CD4-positive, alpha-beta T cell (primary cell): ENCODE measurements at regions not wholly inside any gene's neighbourhood (a gene's known extent, or its start where the extent isn't known, plus 50 kb on each side); places are given as distances from the start of the nearest gene placed in this dataset.

Experiments used
- ATAC-seq: fragments of 200-7000 bp; cut with Tn5 transposase; one replicate; pipeline ENCODE4 v1.10.0; 2022; ENCODE audit warnings: mild to moderate bottlenecking; ENCODE audit not compliant: poor library complexity
- CTCF ChIA-PET: fragments of 350-600 bp; sonication (Branson Sonifier 250); formaldehyde crosslinking; loops from one replicate; lab custom pipeline; 2021; ENCODE audit warnings: antibody characterized with exemption, inconsistent platforms; lab: Charles Lee
- POLR2A ChIA-PET: fragments of 350-600 bp; sonication (Branson Sonifier 250); formaldehyde crosslinking; loops from one replicate; lab custom pipeline; 2021; ENCODE audit warnings: antibody characterized with exemption, inconsistent platforms; lab: Charles Lee
- DNase-seq, 14 experiments: peaks; one replicate each; pipeline ENCODE4 v3.0.0-alpha.2; 2013 to 2020; ENCODE audit warnings: mixed read lengths in 2 of 14
- H3K27ac ChIP-seq, 2 donors: one replicate each; pipeline versions ENCODE4 v1.5.1 to v1.7.0; 2013; ENCODE audit warnings: low read length in 2 of 2, low read depth in 1 of 2, mild to moderate bottlenecking in 1 of 2
- H3K27me3 ChIP-seq, 2 experiments: 1 replicate in 1 of 2; 2 replicates in 1 of 2; pipeline versions ENCODE4 v1.6.1 to v1.7.0; 2013; ENCODE audit warnings: low read length in 2 of 2, control low read depth in 1 of 2, mild to moderate bottlenecking in 1 of 2, moderate library complexity in 1 of 2; ENCODE audit not compliant: insufficient read depth in 2 of 2, control insufficient read depth in 1 of 2
- H3K36me3 ChIP-seq: one replicate; pipeline ENCODE4 v1.6.1; 2013; ENCODE audit warnings: low read length, control low read depth; ENCODE audit not compliant: insufficient read depth
- H3K4me1 ChIP-seq: one replicate; pipeline ENCODE4 v1.6.1; 2013; ENCODE audit warnings: low read length, control low read depth; ENCODE audit not compliant: insufficient read depth
- H3K4me3 ChIP-seq: one replicate; pipeline ENCODE4 v1.5.1; 2013; ENCODE audit warnings: mild to moderate bottlenecking, low read length, moderate library complexity
- H3K9me3 ChIP-seq, 2 experiments: 1 replicate in 1 of 2; 2 replicates in 1 of 2; pipeline versions ENCODE4 v1.6.1 to v1.7.0; 2013; ENCODE audit warnings: low read length in 2 of 2, mild to moderate bottlenecking in 2 of 2, control low read depth in 1 of 2, moderate library complexity in 1 of 2; ENCODE audit not compliant: control insufficient read depth in 1 of 2, insufficient read depth in 1 of 2
- H3K27ac Mint-ChIP-seq: one replicate; pipeline ENCODE4 v1.8.0; 2020; ENCODE audit warnings: mixed read lengths
- H3K27me3 Mint-ChIP-seq: one replicate; pipeline ENCODE4 v1.8.0; 2021; ENCODE audit warnings: mixed read lengths
- H3K36me3 Mint-ChIP-seq: one replicate; pipeline ENCODE4 v1.8.0; 2021; ENCODE audit warnings: low read depth, mixed read lengths
- H3K4me1 Mint-ChIP-seq: one replicate; pipeline ENCODE4 v1.8.0; 2021; ENCODE audit warnings: low read depth, mixed read lengths
- H3K4me3 Mint-ChIP-seq: one replicate; pipeline ENCODE4 v1.8.0; 2020; ENCODE audit warnings: mild to moderate bottlenecking, mixed read lengths
- H3K9me3 Mint-ChIP-seq: one replicate; pipeline ENCODE4 v1.8.0; 2020; ENCODE audit warnings: mixed read lengths
- CTCF ChIP-seq: fragments of 200-600 bp; IDR thresholded peaks from one replicate; pipeline ENCODE4 v1.8.0; 2022; ENCODE audit warnings: antibody characterized with exemption, mild to moderate bottlenecking
- intact Hi-C, 2 experiments: fragments of 100-400 bp; cut with DNase I in 1 of 2; cut with micrococcal nuclease in 1 of 2; formaldehyde crosslinking; loops; one replicate each; pipeline versions ENCODE4 v1.15.1 to v1.9.0; 2023 to 2025; cut with DNase I, micrococcal nuclease

DNA sequence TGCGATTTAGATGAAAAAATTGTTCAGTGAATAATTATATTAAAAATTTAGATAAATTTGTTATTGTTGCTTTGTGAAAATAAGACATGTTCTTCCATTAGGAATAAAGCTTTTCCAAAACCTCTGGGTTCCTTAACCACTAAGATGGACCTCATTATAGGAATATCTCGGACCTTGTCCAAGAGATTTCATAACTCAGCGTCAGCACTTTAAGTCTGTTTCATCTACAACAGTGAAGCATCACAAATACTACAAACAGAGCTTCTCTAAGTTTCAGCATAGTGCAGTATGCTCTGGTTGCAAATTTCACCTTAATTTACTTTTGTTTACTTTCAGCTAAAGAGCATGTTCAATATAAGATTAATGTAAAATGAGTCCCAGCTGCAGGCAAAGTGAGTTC is 150.3 kb downstream of the UBE2E3 start:
- no peak overlapping the region for H3K4me3 ChIP-seq

GRCh38 chr2:181131584-181131983 is 151.2 kb downstream of the UBE2E3 start:
- H3K4me1 ChIP-seq, result peaks cover 12% of the 10 kb centered on the region
- Mint-ChIP-seq H3K4me3 (peak overlapping the region; percentile 70), H3K4me1 (peaks cover 58% of the 10 kb centered on the region), H3K36me3 (peaks cover 58% of the 10 kb centered on the region), H3K27me3 (no peaks in the 10 kb centered on the region), H3K9me3 (no peaks in the 10 kb centered on the region), H3K27ac (peak overlapping the region; percentile 79)
- DNase-seq, result peak in 2 of 14 experiments; percentile 31 to 37
- CTCF ChIA-PET, result interaction anchor here (1.0 to 1.7 kb wide), 2 partner anchors 10 to 14 kb away, joined by 4 to 5 read pairs; no protein-coding TSS in a partner anchor
- peak overlapping the region; percentile 58 to 62 for H3K27ac ChIP-seq
- intact Hi-C loops, result loop anchor here in 1 of 2 experiments (5.0 kb wide), 1 partner anchor 171 kb away; no protein-coding TSS in a partner anchor
- H3K4me3 ChIP-seq, result peak overlapping the region; percentile 6
- POLR2A ChIA-PET, result interaction anchor here (0.6 to 5.2 kb wide), 9 partner anchors 10 to 326 kb away, joined by 3 to 31 read pairs (median 4); partner anchors contain the start of gene ITGA4
- H3K36me3 ChIP-seq, result no peaks in the 10 kb centered on the region
- TF ChIP-seq CTCF, result no peak
- peaks cover 5 to 13% of the 10 kb centered on the region in 2 experiments for H3K9me3 ChIP-seq
- peak; percentile 82 for ATAC-seq
- no peaks in the 10 kb centered on the region for H3K27me3 ChIP-seq

More for the DNA sequence above, 150.3 kb downstream of the UBE2E3 start:
- intact Hi-C loops, result loop anchor here in 1 of 2 experiments (5.0 kb wide), 1 partner anchor 172 kb away; no protein-coding TSS in a partner anchor
- Histone ChIP-seq H3K27me3 (no peaks in the 10 kb centered on the region), H3K4me1 (peaks cover 16% of the 10 kb centered on the region), H3K9me3 (peaks cover 5 to 11% of the 10 kb centered on the region in 2 experiments), H3K36me3 (no peaks in the 10 kb centered on the region), H3K27ac (peak overlapping the region in 1 of 2 donors; percentile 58)
- POLR2A ChIA-PET, result interaction anchor here (0.8 to 5.2 kb wide), 12 partner anchors 9 to 331 kb away, joined by 3 to 31 read pairs (median 4); partner anchors contain the start of gene ITGA4
- Mint-ChIP-seq H3K36me3 (peaks cover 59% of the 10 kb centered on the region), H3K27ac (peak overlapping the region; percentile 79), H3K27me3 (no peaks in the 10 kb centered on the region), H3K9me3 (no peaks in the 10 kb centered on the region), H3K4me1 (peaks cover 66% of the 10 kb centered on the region), H3K4me3 (peak overlapping the region; percentile 70)
- no peak for ATAC-seq
- no peak for DNase-seq
- TF ChIP-seq CTCF, result no peak
- CTCF ChIA-PET, result interaction anchor here (1.0 to 1.7 kb wide), 2 partner anchors 10 to 14 kb away, joined by 4 to 5 read pairs; no protein-coding TSS in a partner anchor

GRCh38 chr2:181138816-181139215 is 158.4 kb downstream of the UBE2E3 start:
- ChIA-PET CTCF (no interaction called here), POLR2A (no interaction called here)
- intact Hi-C loops, result no loop called here
- peaks cover 20% of the 10 kb centered on the region for H3K4me1 ChIP-seq
- Mint-ChIP-seq H3K4me1 (peaks cover 67% of the 10 kb centered on the region), H3K27ac (peak overlapping the region; percentile 96), H3K36me3 (peaks cover 27% of the 10 kb centered on the region), H3K9me3 (peaks cover 2% of the 10 kb centered on the region), H3K27me3 (no peaks in the 10 kb centered on the region), H3K4me3 (peak overlapping the region; percentile 23)
- no peaks in the 10 kb centered on the region for H3K36me3 ChIP-seq
- no peak for TF ChIP-seq CTCF
- ATAC-seq, result no peak
- no peak overlapping the region for H3K4me3 ChIP-seq
- H3K27ac ChIP-seq, result no peak overlapping the region
- DNase-seq, result no peak
- H3K9me3 ChIP-seq, result peaks cover 5 to 13% of the 10 kb centered on the region in 2 experiments
- H3K27me3 ChIP-seq, result no peaks in the 10 kb centered on the region
